ENCODE measurements at regions not wholly inside any gene's neighbourhood (a gene's known extent, or its start where the extent isn't known, plus 50 kb on each side); places are given as distances from the start of the nearest gene placed in this dataset.

- H3K9me3 Mint-ChIP-seq = peaks cover 21% of the 10 kb centered on the region
- no peaks in the 10 kb centered on the region for H4K20me1 ChIP-seq (replicated peaks; ENCODE audit: insufficient read depth)
- H3F3A ChIP-seq (replicated peaks; ENCODE audit: low read depth) = no peaks in the 10 kb centered on the region
- TF ChIP-seq ZNF331 (CRISPR knock-in tag; IDR thresholded peaks at IDR 0.05; ENCODE audit: low read depth) (no peak), EZH2 (IDR thresholded peaks at IDR 0.05; ENCODE audit: low read depth, unreplicated experiment) (no peak), ZNF114 (CRISPR knock-in tag; IDR thresholded peaks at IDR 0.05) (no peak), ZNF462 (CRISPR knock-in tag; IDR thresholded peaks at IDR 0.05) (no peak), REST (IDR thresholded peaks at IDR 0.05; ENCODE audit: unreplicated experiment) (no peak), POLR2AphosphoS5 (IDR thresholded peaks at IDR 0.05; ENCODE audit: low read depth) (no peak), NANOG (IDR thresholded peaks at IDR 0.05; ENCODE audit: borderline replicate concordance) (no peak), CREB1 (CRISPR knock-in tag; IDR thresholded peaks at IDR 0.05; ENCODE audit: low read depth) (no peak)
- no peaks in the 10 kb centered on the region for H3K79me2 ChIP-seq (replicated peaks; ENCODE audit: insufficient read depth)
- H3K4me1 ChIP-seq (ENCODE audit: insufficient read depth) = 0 out of 2 replicates have a peak, but pooled peaks cover 7% of the 10 kb centered on the region
- H3K4me3 Mint-ChIP-seq = no peak overlapping the region
- H3K36me3 ChIP-seq (ENCODE audit: insufficient read depth) = no peaks in the 10 kb centered on the region
- H3K4me2 ChIP-seq = no peak overlapping the region
- no peak; the same call in 2 of the 3 replicates for ATAC-seq
- no peaks in the 10 kb centered on the region for H3K27me3 Mint-ChIP-seq (ENCODE audit: insufficient read depth, low read depth, poor library complexity)
- H3K4me3 ChIP-seq = no peak overlapping the region
- H3K27me3 ChIP-seq (ENCODE audit: insufficient read depth) = no peaks in the 10 kb centered on the region
- peaks cover 21% of the 10 kb centered on the region for H3K36me3 Mint-ChIP-seq (ENCODE audit: low read depth)
- H2AFZ ChIP-seq = 0 out of 2 replicates have a peak overlapping the region, but pooled peaks have one; percentile 60
- peaks cover 8% of the 10 kb centered on the region for H3K4me1 Mint-ChIP-seq
- H3K27ac Mint-ChIP-seq = no peak overlapping the region
- no peak overlapping the region for H3K27ac ChIP-seq (ENCODE audit: low read depth)
- H3K9me2 ChIP-seq (ENCODE audit: insufficient read depth) = peaks cover 4% of the 10 kb centered on the region
- DNase-seq (ENCODE audit: low spot score) = no peak
These were observed 789.7 kb downstream of the FRK start for GRCh38 chr6:115270953-115271352.

Measured in GM23338 (cell line).